Thyroid gland (tissue), 4 donors: ENCODE measurements at regions not wholly inside any gene's neighbourhood (a gene's known extent, or its start where the extent isn't known, plus 50 kb on each side); places are given as distances from the start of the nearest gene placed in this dataset.
A peak's percentile ranks its signal among the peaks of the same experiment; 100 is the strongest.

Experiments
- DNase-seq, 2 donors: peaks; one replicate each; pipeline ENCODE4 v3.0.0-alpha.2; 2019
- H3K27ac ChIP-seq, 3 donors: fragments of 200-600 bp; sonication (generic); 1 replicate in 2 of 3; 2 replicates in 1 of 3; pipeline ENCODE4 v1.5.1; 2016 to 2019; ENCODE audit warnings: mild to moderate bottlenecking in 1 of 3, moderate library complexity in 1 of 3
- H3K27me3 ChIP-seq: fragments of 200-600 bp; sonication (generic); one replicate; pipeline ENCODE4 v1.5.1; 2019
- H3K36me3 ChIP-seq, 2 donors: fragments of 200-600 bp; sonication (generic); one replicate each; pipeline ENCODE4 v1.5.1; 2016 to 2019
- H3K4me1 ChIP-seq, 2 donors: fragments of 200-600 bp; sonication (generic); one replicate each; pipeline ENCODE4 v1.5.1; 2017 to 2019
- H3K4me3 ChIP-seq, 3 donors: fragments of 200-600 bp; sonication (generic); replicated peaks in 1 of 3; 1 replicate in 2 of 3; 2 replicates in 1 of 3; pipeline ENCODE4 v1.5.1; 2016; ENCODE audit warnings: mild to moderate bottlenecking in 1 of 3
- H3K9me3 ChIP-seq: fragments of 200-600 bp; sonication (generic); one replicate; pipeline ENCODE4 v1.5.1; 2017
- CTCF ChIP-seq, 6 experiments: fragments of 200-600 bp in 3 of 6; fragments of 450-650 bp in 3 of 6; sonication (generic) in 3 of 6; IDR thresholded peaks; one replicate each; pipeline ENCODE4 v1.5.1; 2016 to 2019; ENCODE audit warnings: antibody characterized with exemption in 6 of 6, mild to moderate bottlenecking in 2 of 6, inconsistent platforms in 1 of 6, moderate library complexity in 1 of 6
- POLR2A ChIP-seq, 2 donors: fragments of 450-650 bp; IDR thresholded peaks; one replicate each; pipeline ENCODE4 v1.6.1; 2017; ENCODE audit warnings: antibody characterized with exemption in 2 of 2, mild to moderate bottlenecking in 2 of 2, moderate library complexity in 1 of 2
- WGBS, 2 donors: methylation state at CpG; one replicate each; pipeline ENCODE4 v1.1.5; 2017; 5-methylcytosine and 5-hydroxymethylcytosine counted together
- intact Hi-C: fragments of 100-400 bp; cut with DNase I; formaldehyde crosslinking; loops from one replicate; pipeline ENCODE4 v1.15.1; 2023

- Histone ChIP-seq H3K4me3 (no peak overlapping the region), H3K36me3 (no peaks in the 10 kb centered on the region), H3K27ac (no peak overlapping the region), H3K9me3 (no peaks in the 10 kb centered on the region), H3K4me1 (peaks cover 10 to 14% of the 10 kb centered on the region in 2 donors), H3K27me3 (no peaks in the 10 kb centered on the region)
- intact Hi-C loops, result no loop called here
- 58 to 67% methylated on average over 2 of the region's 2 CpGs for WGBS, 2 donors
- no peak for TF ChIP-seq CTCF (IDR thresholded peaks at IDR 0.05)
- TF ChIP-seq POLR2A (IDR thresholded peaks at IDR 0.05), result no peak
- DNase-seq, result no peak
Observed at GRCh38 chr4:71239365-71239764, 99.5 kb upstream of the SLC4A4 start.

GRCh38 chr4:71240094-71240493 is 98.7 kb upstream of the SLC4A4 start:
- Histone ChIP-seq H3K27ac (no peak overlapping the region), H3K36me3 (no peaks in the 10 kb centered on the region), H3K27me3 (no peaks in the 10 kb centered on the region), H3K4me1 (peaks cover 10 to 14% of the 10 kb centered on the region in 2 donors), H3K9me3 (no peaks in the 10 kb centered on the region), H3K4me3 (no peak overlapping the region)
- TF ChIP-seq POLR2A (IDR thresholded peaks at IDR 0.05) (no peak), CTCF (IDR thresholded peaks at IDR 0.05) (no peak)
- intact Hi-C loops, result no loop called here
- DNase-seq, result no peak
- 95 to 96% methylated on average over 1 of the region's 1 CpG for WGBS, 2 donors

GRCh38 chr4:71241501-71242288 is 97.1 kb upstream of the SLC4A4 start:
- TF ChIP-seq CTCF (IDR thresholded peaks at IDR 0.05), result no peak
- TF ChIP-seq POLR2A (IDR thresholded peaks at IDR 0.05), result no peak
- H3K9me3 ChIP-seq, result no peaks in the 10 kb centered on the region
- intact Hi-C loops, result no loop called here
- no peak overlapping the region for H3K4me3 ChIP-seq
- DNase-seq, result peak; percentile 69
- H3K36me3 ChIP-seq, result no peaks in the 10 kb centered on the region
- peaks cover 10 to 14% of the 10 kb centered on the region in 2 donors for H3K4me1 ChIP-seq
- WGBS, 2 donors, result 25 to 35% methylated on average over 8 of the region's 8 CpGs
- H3K27ac ChIP-seq, result peak overlapping the region; percentile 17 to 41 (median 17)
- H3K27me3 ChIP-seq, result no peaks in the 10 kb centered on the region

- Histone ChIP-seq H3K4me1 (peaks cover 10 to 14% of the 10 kb centered on the region in 2 donors), H3K27me3 (no peaks in the 10 kb centered on the region), H3K9me3 (no peaks in the 10 kb centered on the region), H3K36me3 (no peaks in the 10 kb centered on the region), H3K27ac (no peak overlapping the region), H3K4me3 (no peak overlapping the region)
- 94 to 96% methylated on average over 3 of the region's 3 CpGs for WGBS, 2 donors
- TF ChIP-seq CTCF (IDR thresholded peaks at IDR 0.05) (no peak), POLR2A (IDR thresholded peaks at IDR 0.05) (no peak)
- DNase-seq, result no peak
- intact Hi-C loops, result no loop called here
Observed at GRCh38 chr4:71243091-71243833, 95.6 kb upstream of the SLC4A4 start.

- Histone ChIP-seq H3K4me1 (peaks cover 0 to 4% of the 10 kb centered on the region in 2 donors), H3K4me3 (no peak overlapping the region), H3K36me3 (no peaks in the 10 kb centered on the region), H3K27me3 (no peaks in the 10 kb centered on the region), H3K27ac (no peak overlapping the region), H3K9me3 (no peaks in the 10 kb centered on the region)
- TF ChIP-seq CTCF (IDR thresholded peaks at IDR 0.05), result no peak
- no peak for TF ChIP-seq POLR2A (IDR thresholded peaks at IDR 0.05)
- no peak for DNase-seq
- intact Hi-C loops, result no loop called here
- WGBS, 2 donors, result 74 to 86% methylated on average over 5 of the region's 5 CpGs
Observed at GRCh38 chr4:71247706-71248105, 91.1 kb upstream of the SLC4A4 start.
